Prostate gland (tissue), 2 donors: ENCODE measurements at regions not wholly inside any gene's neighbourhood (a gene's known extent, or its start where the extent isn't known, plus 50 kb on each side); places are given as distances from the start of the nearest gene placed in this dataset.

ENCODE experiments used
- CTCF ChIP-seq, 4 experiments: fragments of 200-600 bp in 2 of 4; fragments of 450-650 bp in 2 of 4; sonication (generic) in 2 of 4; IDR thresholded peaks; 1 replicate in 3 of 4; 2 replicates in 1 of 4; pipeline ENCODE4 v1.5.1; 2016 to 2019; ENCODE audit warnings: antibody characterized with exemption in 4 of 4, mild to moderate bottlenecking in 2 of 4, moderate library complexity in 2 of 4
- POLR2A ChIP-seq: fragments of 450-650 bp; IDR thresholded peaks from one replicate; pipeline ENCODE4 v1.6.1; 2016; ENCODE audit warnings: antibody characterized with exemption, mild to moderate bottlenecking
- POLR2AphosphoS5 ChIP-seq: sonication (generic); formaldehyde crosslinking; IDR thresholded peaks from one replicate; pipeline ENCODE4 v1.6.1; 2017; ENCODE audit warnings: antibody characterized with exemption

DNA sequence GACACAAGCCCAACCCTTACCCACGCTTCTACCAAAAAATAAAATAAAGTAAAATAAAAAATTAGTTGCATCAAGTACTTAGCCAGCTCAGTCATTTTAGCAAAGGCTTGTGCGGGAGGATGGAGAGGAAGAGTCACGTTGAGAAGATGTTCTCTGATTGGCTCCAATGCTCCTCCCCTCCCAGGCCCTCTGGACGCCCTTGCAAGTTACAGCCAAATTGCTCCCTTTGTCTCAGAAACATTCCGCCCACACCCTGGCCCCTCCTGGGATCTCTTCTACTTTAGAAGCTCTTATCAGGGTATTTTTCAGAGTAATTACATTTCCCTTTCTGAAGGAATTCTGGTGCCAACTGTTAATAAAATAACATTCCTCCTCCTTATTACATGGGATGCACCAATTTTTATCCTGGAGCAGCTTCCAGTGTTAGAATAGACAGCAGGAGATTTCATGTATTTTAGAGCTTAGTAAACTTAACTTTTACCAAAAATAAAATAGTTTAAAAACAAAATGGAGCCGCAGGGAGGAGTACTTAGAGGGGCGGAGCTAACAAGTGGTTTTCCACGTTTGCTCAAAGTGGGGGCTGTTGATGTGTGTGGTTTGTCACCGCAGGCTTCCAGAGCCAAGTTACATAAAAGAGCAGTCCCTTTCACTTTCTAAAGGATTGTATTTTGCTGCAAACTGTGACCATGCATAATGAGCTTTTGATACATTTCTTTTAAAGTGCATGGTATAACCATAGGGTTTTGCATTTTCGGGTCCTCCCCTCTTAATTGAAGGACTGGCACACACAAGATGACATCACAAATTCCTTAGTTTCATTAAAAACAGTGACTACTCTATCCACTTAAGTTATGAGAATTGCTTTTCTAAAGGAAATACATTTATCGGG lies 71.7 kb upstream of the RAP1B start:
- TF ChIP-seq POLR2AphosphoS5 (no peak), CTCF (IDR thresholded peaks at IDR 0.05) (no peak), POLR2A (no peak)
